Activated B cell treated with CpG ODN at 0.5 μM for 24 hours (primary cell): ENCODE measurements at regions not wholly inside any gene's neighbourhood (a gene's known extent, or its start where the extent isn't known, plus 50 kb on each side); places are given as distances from the start of the nearest gene placed in this dataset.

ENCODE experiments used
- ATAC-seq: fragments of 200-7000 bp; cut with Tn5 transposase; one replicate; pipeline ENCODE4 v1.10.0; 2021; ENCODE audit warnings: low read depth, mild to moderate bottlenecking, moderate library complexity
- CTCF ChIA-PET: fragments of 350-600 bp; sonication (Branson Sonifier 250); formaldehyde crosslinking; loops from one replicate; lab custom pipeline; 2021; ENCODE audit warnings: antibody characterized with exemption; lab: Charles Lee
- POLR2A ChIA-PET: fragments of 350-600 bp; sonication (Branson Sonifier 250); formaldehyde crosslinking; loops from one replicate; lab custom pipeline; 2021; ENCODE audit warnings: antibody characterized with exemption; lab: Charles Lee
- DNase-seq: peaks from one replicate; pipeline ENCODE4 v3.0.0; 2022
- H3K27ac Mint-ChIP-seq: one replicate; pipeline ENCODE4 v1.8.0; 2020; ENCODE audit warnings: mixed read lengths
- H3K27me3 Mint-ChIP-seq: one replicate; pipeline ENCODE4 v1.8.0; 2021; ENCODE audit warnings: mixed read lengths
- H3K36me3 Mint-ChIP-seq: one replicate; pipeline ENCODE4 v1.8.0; 2021; ENCODE audit warnings: low read depth, mixed read lengths
- H3K4me1 Mint-ChIP-seq: one replicate; pipeline ENCODE4 v1.8.0; 2021; ENCODE audit warnings: mixed read lengths
- H3K4me3 Mint-ChIP-seq: one replicate; pipeline ENCODE4 v1.8.0; 2020; ENCODE audit warnings: mild to moderate bottlenecking, mixed read lengths
- H3K9me3 Mint-ChIP-seq: one replicate; pipeline ENCODE4 v1.8.0; 2020; ENCODE audit warnings: mixed read lengths
- intact Hi-C: fragments of 100-400 bp; cut with micrococcal nuclease; formaldehyde crosslinking; loops from one replicate; pipeline ENCODE4 v1.15.1; 2024
- TF ChIP-seq, protein P1 (sequence below): fragments of 200-600 bp; IDR thresholded peaks from one replicate; pipeline ENCODE4 v1.8.0; 2022; ENCODE audit warnings: antibody characterized with exemption, mild to moderate bottlenecking

DNA sequence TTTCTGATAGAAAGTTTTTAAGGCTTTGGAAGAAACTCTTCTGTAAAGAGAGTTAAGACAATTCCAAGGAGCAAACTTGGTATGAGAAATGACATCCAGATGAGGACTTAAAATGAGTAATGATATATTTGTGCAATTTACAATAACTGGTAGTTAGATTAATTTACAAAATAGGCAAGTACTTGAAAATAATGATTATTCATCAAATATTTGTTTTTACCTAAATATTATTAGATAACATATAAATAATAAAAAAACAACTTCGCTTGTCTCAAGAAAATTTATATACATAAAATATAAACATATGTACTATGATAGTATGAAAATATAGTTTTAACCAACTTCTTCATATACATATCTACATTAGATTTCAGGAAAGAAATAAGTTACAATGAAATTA lies 478.5 kb downstream of the TRIB2 start:
- Mint-ChIP-seq H3K27me3 (no peaks in the 10 kb centered on the region), H3K4me1 (peaks cover 3% of the 10 kb centered on the region), H3K9me3 (no peaks in the 10 kb centered on the region), H3K4me3 (no peak overlapping the region), H3K27ac (no peak overlapping the region), H3K36me3 (no peaks in the 10 kb centered on the region)
- TF ChIP-seq, protein P1, sequence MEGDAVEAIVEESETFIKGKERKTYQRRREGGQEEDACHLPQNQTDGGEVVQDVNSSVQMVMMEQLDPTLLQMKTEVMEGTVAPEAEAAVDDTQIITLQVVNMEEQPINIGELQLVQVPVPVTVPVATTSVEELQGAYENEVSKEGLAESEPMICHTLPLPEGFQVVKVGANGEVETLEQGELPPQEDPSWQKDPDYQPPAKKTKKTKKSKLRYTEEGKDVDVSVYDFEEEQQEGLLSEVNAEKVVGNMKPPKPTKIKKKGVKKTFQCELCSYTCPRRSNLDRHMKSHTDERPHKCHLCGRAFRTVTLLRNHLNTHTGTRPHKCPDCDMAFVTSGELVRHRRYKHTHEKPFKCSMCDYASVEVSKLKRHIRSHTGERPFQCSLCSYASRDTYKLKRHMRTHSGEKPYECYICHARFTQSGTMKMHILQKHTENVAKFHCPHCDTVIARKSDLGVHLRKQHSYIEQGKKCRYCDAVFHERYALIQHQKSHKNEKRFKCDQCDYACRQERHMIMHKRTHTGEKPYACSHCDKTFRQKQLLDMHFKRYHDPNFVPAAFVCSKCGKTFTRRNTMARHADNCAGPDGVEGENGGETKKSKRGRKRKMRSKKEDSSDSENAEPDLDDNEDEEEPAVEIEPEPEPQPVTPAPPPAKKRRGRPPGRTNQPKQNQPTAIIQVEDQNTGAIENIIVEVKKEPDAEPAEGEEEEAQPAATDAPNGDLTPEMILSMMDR = no peak
- ChIA-PET CTCF (no interaction called here), POLR2A (no interaction called here)
- DNase-seq (no peak), ATAC-seq (no peak)
- intact Hi-C loops = no loop called here

GRCh38 chr2:13197248-13197647 lies 480.5 kb downstream of the TRIB2 start:
- Mint-ChIP-seq H3K4me3 (no peak overlapping the region), H3K36me3 (no peaks in the 10 kb centered on the region), H3K4me1 (peaks cover 3% of the 10 kb centered on the region), H3K27ac (no peak overlapping the region), H3K27me3 (no peaks in the 10 kb centered on the region), H3K9me3 (no peaks in the 10 kb centered on the region)
- POLR2A ChIA-PET = no interaction called here
- CTCF ChIA-PET = no interaction called here
- no peak for ATAC-seq
- intact Hi-C loops = no loop called here
- TF ChIP-seq, protein P1 = no peak
- no peak for DNase-seq

DNA sequence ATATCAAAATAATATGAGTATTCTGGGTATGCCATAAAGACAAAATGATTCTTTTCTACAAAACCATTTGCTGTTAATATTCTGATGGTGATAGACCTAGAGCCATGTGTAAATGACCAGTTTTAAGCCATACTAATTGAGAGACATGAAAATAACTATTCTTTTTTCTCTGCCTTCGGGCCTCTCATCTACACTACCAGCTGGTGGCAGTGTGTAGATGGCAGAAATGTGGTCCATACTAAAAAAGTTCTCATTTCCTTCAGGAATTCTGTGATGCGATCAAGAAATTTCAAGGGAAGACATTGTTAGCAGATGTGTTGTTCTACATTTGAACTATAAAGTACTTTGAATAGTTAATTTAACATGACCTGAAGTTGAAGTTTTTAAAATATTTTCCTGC lies 485.2 kb downstream of the TRIB2 start:
- POLR2A ChIA-PET = no interaction called here
- TF ChIP-seq, protein P1 = no peak
- intact Hi-C loops = no loop called here
- no peaks in the 10 kb centered on the region for H3K4me1 Mint-ChIP-seq
- CTCF ChIA-PET = no interaction called here
- H3K36me3 Mint-ChIP-seq = no peaks in the 10 kb centered on the region
- H3K4me3 Mint-ChIP-seq = no peak overlapping the region
- H3K27me3 Mint-ChIP-seq = no peaks in the 10 kb centered on the region
- DNase-seq = no peak
- no peaks in the 10 kb centered on the region for H3K9me3 Mint-ChIP-seq
- no peak overlapping the region for H3K27ac Mint-ChIP-seq
- no peak for ATAC-seq

DNA sequence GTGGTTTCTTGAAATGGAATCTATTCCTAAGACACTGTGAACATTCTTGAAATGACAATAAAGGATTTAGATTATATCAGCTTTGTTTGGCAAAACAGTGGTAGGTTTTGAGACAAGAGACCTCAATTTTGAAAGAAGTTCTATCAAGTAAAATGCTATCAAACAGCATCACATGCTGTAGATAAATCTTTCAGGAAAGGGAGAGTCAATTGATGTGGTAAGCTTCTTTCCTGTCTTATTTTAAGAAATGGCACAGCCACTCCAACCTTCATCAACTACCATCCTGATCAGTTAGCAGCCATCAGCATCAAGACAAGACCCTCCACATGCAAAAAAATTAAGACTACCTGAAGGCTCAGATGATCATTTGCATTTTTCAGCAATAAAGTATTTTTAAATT lies 495.4 kb downstream of the TRIB2 start:
- ChIA-PET POLR2A (no interaction called here), CTCF (no interaction called here)
- Mint-ChIP-seq H3K27me3 (no peaks in the 10 kb centered on the region), H3K9me3 (peaks cover 16% of the 10 kb centered on the region), H3K36me3 (no peaks in the 10 kb centered on the region), H3K4me1 (no peaks in the 10 kb centered on the region), H3K4me3 (no peak overlapping the region), H3K27ac (no peak overlapping the region)
- ATAC-seq (no peak), DNase-seq (no peak)
- TF ChIP-seq, protein P1 = no peak
- intact Hi-C loops = no loop called here

- TF ChIP-seq, protein P1 = no peak
- H3K27me3 Mint-ChIP-seq = no peaks in the 10 kb centered on the region
- DNase-seq (no peak), ATAC-seq (no peak)
- no peak overlapping the region for H3K4me3 Mint-ChIP-seq
- POLR2A ChIA-PET = no interaction called here
- peaks cover 14% of the 10 kb centered on the region for H3K9me3 Mint-ChIP-seq
- CTCF ChIA-PET = no interaction called here
- intact Hi-C loops = no loop called here
- H3K27ac Mint-ChIP-seq = no peak overlapping the region
- no peaks in the 10 kb centered on the region for H3K36me3 Mint-ChIP-seq
- no peaks in the 10 kb centered on the region for H3K4me1 Mint-ChIP-seq
These were observed 501.5 kb downstream of the TRIB2 start for GRCh38 chr2:13218205-13218604.
